GM18868 (cell line): ENCODE measurements at regions not wholly inside any gene's neighbourhood (a gene's known extent, or its start where the extent isn't known, plus 50 kb on each side); places are given as distances from the start of the nearest gene placed in this dataset.

Experiments used
- ATAC-seq: cut with Tn5 transposase; IDR thresholded peaks from one replicate; pipeline ENCODE4 v1.9.1; 2021; ENCODE audit warnings: mild to moderate bottlenecking, moderate library complexity; ENCODE audit not compliant: unreplicated experiment

- no peak for ATAC-seq
These were observed 93.2 kb upstream of the NKX1-1 start for GRCh38 chr4:1499465-1499864.

DNA sequence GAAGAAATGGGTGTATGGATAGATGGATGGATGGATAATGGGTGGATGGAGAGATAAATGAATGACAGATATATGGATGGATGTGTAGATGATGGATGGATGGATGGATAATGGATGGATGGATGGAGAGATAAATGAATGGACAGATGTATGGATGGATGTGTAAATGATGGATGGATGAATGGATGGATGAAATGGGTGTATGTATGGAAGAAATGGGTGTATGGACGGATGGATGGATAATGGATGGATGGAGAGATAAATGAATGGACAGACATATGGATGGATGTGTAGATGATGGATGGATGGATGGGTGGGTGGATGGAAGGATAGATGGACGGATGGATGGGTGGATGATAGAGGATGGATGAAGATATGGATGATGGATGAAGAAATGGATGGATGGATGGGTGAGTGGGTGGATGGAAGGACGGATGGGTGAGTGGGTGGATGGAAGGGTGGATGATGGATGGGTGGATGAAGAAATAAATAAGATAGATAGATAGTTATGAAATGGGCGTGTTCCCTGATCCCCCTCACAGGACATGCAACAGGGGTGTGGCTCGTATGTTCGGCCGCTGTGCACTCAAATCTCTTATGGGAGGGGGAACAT is 91.1 kb upstream of the NKX1-1 start:
- ATAC-seq, result no peak

- ATAC-seq, result no peak
These were observed 89.9 kb upstream of the NKX1-1 start for GRCh38 chr4:1496116-1496642.

DNA sequence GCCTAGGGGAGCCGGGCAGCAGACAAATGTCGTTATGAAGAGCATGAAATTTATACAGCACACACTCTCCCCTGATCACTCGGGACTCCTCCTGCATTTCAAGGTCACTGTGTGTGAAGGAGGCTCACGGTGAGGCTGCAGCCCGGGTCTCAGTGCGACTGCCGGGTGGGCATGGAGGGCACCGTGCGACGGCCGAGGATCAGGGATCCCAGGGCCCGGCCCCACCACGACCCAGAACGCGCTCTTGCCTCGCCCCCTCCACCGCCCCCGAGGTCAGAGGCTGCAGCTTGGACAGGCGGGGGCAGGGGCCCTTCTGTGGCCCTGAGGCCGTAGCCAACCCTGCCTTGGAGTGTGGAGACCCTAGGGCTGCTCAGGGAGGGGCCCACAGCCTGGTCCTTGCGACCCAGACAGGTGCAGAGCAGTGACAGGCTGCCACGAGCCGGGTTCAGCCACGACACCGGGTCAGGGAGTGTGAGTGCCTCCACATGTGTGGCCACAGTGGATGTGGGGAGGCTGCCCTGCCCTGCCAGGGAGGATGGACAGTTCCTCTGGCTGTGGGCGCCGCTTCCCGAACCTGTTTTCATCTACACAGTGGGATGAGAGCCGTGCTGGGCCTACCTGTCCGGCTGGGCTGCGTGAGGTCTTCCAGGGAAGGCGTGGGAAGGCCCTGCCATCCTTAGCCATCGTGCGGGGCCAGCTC is 89.3 kb upstream of the NKX1-1 start:
- ATAC-seq, result no peak

- ATAC-seq, result no peak
These were observed 88.4 kb upstream of the NKX1-1 start for GRCh38 chr4:1494416-1495315.

GRCh38 chr4:1493540-1494287 is 87.5 kb upstream of the NKX1-1 start:
- no peak for ATAC-seq

- no peak for ATAC-seq
These were observed 86.7 kb upstream of the NKX1-1 start for GRCh38 chr4:1492651-1493539.

DNA sequence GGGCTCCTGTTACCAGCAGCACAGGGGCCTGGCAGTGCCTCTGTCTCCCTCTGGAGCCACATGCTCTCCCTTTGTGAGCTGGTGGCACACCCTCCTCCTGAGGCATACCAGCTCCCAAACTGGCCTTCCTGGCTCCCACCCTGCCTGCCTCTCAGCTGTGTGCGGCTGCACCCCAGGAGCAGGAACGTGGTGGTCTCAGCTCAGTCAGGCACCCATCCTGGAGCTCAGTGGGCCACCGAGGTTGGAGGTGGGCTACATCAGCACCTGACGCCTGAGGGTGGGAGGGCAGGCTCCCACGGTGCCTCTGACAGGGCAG is 85.9 kb upstream of the NKX1-1 start:
- ATAC-seq, result no peak

GRCh38 chr4:1491328-1492141 is 85.3 kb upstream of the NKX1-1 start:
- no peak for ATAC-seq

DNA sequence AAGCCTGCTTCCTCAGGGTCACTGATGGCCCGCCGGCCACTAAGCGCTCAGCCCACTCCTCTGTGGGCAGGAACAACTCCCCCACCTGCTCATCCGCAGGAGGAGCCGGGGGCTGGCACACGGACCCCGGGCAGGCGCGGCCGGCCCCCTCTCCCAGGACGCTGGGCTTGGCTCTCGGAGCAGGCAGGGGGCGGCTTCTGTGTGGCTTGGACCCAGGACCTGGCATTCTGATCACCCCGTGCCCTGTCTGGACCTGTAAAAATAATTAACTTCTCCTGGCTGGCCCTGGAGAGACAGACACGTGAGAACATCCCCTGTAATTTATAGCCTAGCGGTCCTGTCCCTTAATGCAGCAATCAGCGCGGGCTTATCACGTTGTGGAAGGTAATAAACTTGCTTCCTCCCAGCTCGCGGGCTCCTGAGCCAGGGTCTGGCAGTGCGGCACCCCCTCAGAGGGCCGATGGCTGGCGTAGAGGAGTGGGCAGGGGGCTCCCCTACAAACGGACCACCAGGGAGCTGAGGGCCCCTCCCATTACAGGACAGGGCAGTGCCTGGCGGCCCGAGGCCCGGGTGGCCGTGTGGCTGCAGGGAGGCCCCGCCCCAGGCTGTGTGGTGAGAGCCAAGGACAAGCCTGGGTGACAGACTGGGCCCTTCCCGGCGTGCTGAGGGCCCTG is 84.5 kb upstream of the NKX1-1 start:
- ATAC-seq, result no peak

DNA sequence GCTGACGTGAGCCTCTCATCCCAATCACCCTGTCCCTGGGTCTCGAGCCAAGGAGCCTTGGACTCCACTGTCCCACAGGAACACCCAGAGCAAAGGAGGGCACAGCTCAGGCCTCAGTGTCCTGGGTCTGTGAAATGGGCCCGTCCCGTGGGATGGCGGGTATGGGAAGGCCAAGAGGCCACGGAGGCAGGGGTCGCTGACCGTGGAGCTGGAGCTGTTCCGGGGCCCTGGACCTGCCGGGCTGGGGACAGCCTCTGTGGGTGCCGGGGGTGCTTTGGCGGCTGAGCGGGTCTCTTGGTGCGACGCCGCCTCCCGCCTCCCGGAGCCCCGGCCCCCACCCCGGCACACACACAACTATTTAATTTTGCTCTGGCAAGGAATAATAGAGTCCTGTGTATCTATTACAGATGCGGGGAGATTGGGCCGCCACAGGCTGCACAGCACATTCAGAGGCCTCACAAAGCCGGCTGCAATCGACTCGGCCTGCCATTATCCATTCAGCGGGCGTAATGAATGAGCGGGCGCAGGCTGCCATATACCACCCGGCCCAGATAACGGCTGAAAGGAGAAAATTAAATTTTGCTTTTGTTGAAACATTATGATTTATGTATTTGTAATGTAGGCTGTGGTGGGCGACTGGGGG is 83.9 kb upstream of the NKX1-1 start:
- ATAC-seq, result no peak

GRCh38 chr4:1489639-1489995 is 83.4 kb upstream of the NKX1-1 start:
- ATAC-seq, result no peak

DNA sequence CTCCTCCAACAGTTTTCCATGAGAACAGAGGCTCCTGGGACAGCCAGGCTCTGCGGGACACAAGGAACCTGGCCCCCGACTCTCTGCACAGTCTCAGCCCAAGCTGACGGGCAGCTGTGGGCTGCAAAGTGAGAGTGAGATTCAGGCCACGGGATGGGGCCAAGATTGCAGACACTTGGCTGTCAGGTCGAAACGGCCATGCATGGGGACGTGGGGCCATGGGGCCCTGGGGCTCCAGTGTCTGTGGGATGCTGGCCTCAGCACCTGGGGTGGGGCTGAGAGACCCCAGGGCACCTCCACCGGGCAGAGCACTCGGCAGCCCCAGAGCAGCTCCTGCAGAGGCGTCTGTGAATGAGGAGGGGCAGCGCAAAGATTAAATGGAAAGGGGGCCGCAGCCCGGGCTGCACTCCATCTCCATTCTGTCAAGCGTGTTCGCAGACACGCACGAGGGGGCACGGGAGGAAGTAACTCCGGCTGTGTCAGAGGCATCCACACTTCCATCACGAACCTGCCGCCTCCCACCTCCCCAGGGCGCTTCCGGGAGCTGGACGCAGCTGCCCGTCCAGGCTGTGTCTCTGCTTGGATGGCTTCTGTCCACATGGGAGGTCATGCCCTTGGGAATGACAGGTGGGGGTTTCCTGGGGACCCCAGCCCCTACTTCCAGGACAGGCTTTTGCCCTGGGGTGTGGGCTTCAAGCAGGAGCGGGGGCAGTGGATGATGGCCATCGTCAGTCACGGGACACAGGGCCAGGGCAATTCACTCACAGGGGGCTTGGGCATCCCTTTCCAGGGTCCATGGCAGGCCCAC is 82.8 kb upstream of the NKX1-1 start:
- ATAC-seq, result no peak

DNA sequence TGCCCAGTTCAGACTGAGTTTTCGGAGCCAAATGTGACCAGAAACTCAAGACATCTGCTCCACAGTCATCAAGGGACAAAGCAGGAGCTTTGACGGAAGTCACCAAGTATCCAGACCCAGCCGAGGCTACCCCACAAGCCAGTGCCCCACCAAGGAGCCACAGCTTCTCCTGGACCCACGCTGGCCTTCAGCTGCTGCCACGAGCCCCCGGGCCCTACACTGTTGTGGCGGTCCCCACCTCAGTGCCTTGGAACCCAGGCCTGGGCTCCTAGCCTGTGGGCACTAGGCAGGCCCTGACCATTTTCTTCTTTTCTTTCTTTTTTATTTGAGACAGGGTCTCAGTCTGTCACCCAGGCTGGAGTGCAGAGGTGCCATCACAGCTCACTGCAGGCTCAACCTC is 82.1 kb upstream of the NKX1-1 start:
- ATAC-seq, result no peak

DNA sequence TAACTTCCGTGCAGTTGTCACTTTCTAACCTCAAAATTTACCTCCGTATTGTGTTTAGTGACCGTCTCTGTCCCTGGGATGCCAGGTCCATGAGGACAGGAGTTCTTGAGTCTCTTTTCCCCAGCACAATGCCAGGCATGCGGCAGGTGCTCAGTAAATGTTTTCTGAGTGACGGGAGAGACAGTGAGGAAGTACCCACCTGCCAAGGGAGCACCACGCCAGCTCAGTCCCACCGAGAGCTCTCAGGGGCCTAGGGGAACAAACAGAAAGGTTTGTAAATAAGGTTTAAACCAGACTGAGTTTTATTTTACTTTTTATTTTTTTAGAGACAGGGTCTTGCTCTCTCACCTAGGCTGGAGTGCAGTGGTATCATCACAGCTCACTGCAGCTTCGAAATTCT is 81.5 kb upstream of the NKX1-1 start:
- no peak for ATAC-seq

GRCh38 chr4:1487106-1487505 is 80.9 kb upstream of the NKX1-1 start:
- ATAC-seq, result no peak

GRCh38 chr4:1485280-1485679 is 79.0 kb upstream of the NKX1-1 start:
- ATAC-seq, result no peak
